MCF 10A (cell line): ENCODE measurements at regions not wholly inside any gene's neighbourhood (a gene's known extent, or its start where the extent isn't known, plus 50 kb on each side); places are given as distances from the start of the nearest gene placed in this dataset.

Experiments used
- BruUV-seq: library from RNA; stranded (reverse); fragments of 400-500 nt; replicated peaks from 2 replicates; lab custom pipeline; 2021; lab: Mats Ljungman, UMichigan
- CTCF ChIA-PET: fragments of 300-600 bp; sonication (Branson Sonifier 250); formaldehyde crosslinking; extraction: SDS; loops from one replicate; lab custom pipeline; 2021; ENCODE audit warnings: antibody characterized with exemption, inconsistent platforms; lab: Yijun Ruan, JAX
- POLR2A ChIA-PET: fragments of 300-600, 350-650 bp; sonication (Branson Sonifier 250); formaldehyde crosslinking; extraction: SDS; loops from one replicate; lab custom pipeline; 2020; ENCODE audit warnings: antibody characterized with exemption, inconsistent platforms; lab: Yijun Ruan, JAX
- DNase-seq: peaks from one replicate; pipeline ENCODE4 v3.0.0-alpha.2; 2018; ENCODE audit not compliant: unreplicated experiment
- H3K27ac Mint-ChIP-seq: one replicate; pipeline ENCODE4 v1.8.0; 2022; ENCODE audit warnings: mild to moderate bottlenecking, low read depth, mixed read lengths; ENCODE audit not compliant: unreplicated experiment
- H3K27me3 Mint-ChIP-seq: one replicate; pipeline ENCODE4 v1.8.0; 2022; ENCODE audit warnings: mixed read lengths; ENCODE audit not compliant: insufficient read depth, unreplicated experiment
- H3K36me3 Mint-ChIP-seq: one replicate; pipeline ENCODE4 v1.8.0; 2022; ENCODE audit warnings: mild to moderate bottlenecking, moderate library complexity, mixed read lengths; ENCODE audit not compliant: insufficient read depth, unreplicated experiment
- H3K4me1 Mint-ChIP-seq: one replicate; pipeline ENCODE4 v1.8.0; 2022; ENCODE audit warnings: mixed read lengths; ENCODE audit not compliant: insufficient read depth, unreplicated experiment
- H3K4me3 Mint-ChIP-seq: one replicate; pipeline ENCODE4 v1.8.0; 2022; ENCODE audit warnings: mild to moderate bottlenecking, moderate library complexity, mixed read lengths; ENCODE audit not compliant: unreplicated experiment
- H3K9me3 Mint-ChIP-seq: one replicate; pipeline ENCODE4 v1.8.0; 2022; ENCODE audit warnings: mixed read lengths; ENCODE audit not compliant: unreplicated experiment
- intact Hi-C: fragments of 100-400 bp; cut with micrococcal nuclease; formaldehyde crosslinking; loops from 2 replicates; pipeline ENCODE4 v1.14.1; 2022
- TF ChIP-seq, protein P1 (sequence below): fragments of 200-600 bp; IDR thresholded peaks from one replicate; pipeline ENCODE4 v1.8.0; 2022; ENCODE audit warnings: antibody characterized with exemption, mild to moderate bottlenecking; ENCODE audit not compliant: unreplicated experiment

DNA sequence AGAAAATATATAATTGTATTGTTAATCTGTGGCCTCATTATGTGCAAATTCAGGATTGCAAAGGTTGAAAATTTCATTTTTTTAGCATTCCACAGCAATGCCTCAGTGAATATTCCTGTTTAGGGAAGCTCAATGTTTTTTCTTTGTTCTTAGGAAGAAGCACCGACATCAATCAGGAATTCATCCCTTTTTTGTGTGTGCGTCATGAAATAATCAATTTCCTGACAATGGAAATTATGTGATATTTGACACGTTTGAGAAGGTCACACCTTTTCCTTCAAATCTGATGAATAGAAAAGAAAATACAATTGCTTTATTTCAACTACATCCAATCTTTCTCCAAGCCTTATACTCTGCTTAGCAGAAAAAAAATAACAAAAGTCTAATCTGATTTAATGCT lies 662.8 kb upstream of the FTMT start:
- no peaks in the 10 kb centered on the region for H3K9me3 Mint-ChIP-seq
- no TSS peak for BruUV-seq
- no peaks in the 10 kb centered on the region for H3K4me1 Mint-ChIP-seq
- POLR2A ChIA-PET: no interaction called here
- no peak overlapping the region for H3K27ac Mint-ChIP-seq
- CTCF ChIA-PET: no interaction called here
- TF ChIP-seq, protein P1, sequence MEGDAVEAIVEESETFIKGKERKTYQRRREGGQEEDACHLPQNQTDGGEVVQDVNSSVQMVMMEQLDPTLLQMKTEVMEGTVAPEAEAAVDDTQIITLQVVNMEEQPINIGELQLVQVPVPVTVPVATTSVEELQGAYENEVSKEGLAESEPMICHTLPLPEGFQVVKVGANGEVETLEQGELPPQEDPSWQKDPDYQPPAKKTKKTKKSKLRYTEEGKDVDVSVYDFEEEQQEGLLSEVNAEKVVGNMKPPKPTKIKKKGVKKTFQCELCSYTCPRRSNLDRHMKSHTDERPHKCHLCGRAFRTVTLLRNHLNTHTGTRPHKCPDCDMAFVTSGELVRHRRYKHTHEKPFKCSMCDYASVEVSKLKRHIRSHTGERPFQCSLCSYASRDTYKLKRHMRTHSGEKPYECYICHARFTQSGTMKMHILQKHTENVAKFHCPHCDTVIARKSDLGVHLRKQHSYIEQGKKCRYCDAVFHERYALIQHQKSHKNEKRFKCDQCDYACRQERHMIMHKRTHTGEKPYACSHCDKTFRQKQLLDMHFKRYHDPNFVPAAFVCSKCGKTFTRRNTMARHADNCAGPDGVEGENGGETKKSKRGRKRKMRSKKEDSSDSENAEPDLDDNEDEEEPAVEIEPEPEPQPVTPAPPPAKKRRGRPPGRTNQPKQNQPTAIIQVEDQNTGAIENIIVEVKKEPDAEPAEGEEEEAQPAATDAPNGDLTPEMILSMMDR: no peak
- no peak for DNase-seq
- H3K27me3 Mint-ChIP-seq: no peaks in the 10 kb centered on the region
- intact Hi-C loops: no loop called here
- no peaks in the 10 kb centered on the region for H3K36me3 Mint-ChIP-seq
- H3K4me3 Mint-ChIP-seq: no peak overlapping the region

DNA sequence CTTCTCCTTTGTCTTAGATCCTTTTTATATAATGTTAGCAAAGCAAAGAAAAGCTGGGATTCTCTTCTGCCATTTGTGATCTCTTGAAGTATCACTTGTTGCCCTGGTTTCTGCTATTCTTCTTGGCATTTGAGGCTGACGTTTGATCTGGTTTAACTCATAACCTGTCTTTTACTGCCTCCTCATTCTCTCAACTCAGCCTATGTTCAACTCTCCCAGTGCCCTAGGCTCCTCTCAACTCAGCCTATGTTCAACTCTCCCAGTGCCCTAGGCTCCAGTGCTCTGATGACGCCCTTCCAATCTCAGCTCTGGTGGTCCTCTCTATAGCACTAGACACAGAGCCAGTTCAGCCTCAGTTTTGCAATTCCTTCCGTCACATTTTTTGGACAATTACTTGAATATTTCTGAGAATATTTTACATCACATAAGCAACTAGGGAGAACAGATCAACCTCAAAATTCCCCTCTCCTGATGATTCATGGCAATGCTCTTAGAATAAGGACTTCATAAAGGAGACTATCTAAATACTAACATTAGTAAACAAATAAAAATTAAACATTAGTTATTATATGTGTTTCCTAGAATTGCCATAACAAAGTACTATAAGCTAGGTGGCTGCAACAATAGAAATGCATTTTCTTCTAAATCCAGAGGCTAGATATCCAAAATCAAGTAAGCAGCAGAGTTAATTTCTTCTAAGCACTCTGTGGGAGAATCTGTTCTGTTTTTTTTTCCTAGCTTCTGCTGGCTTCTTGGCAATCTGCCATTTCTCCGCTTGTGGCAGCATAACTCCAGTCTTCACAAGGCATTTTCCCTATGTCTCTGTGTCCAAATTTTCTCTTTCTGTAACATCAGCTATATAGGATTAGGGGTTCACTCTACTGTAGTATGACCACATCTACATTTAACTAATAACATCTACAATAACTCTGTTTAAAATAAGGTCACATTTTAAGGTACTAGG lies 662.1 kb upstream of the FTMT start:
- Mint-ChIP-seq H3K36me3 (no peaks in the 10 kb centered on the region), H3K27me3 (no peaks in the 10 kb centered on the region), H3K4me1 (no peaks in the 10 kb centered on the region), H3K27ac (no peak overlapping the region), H3K4me3 (no peak overlapping the region), H3K9me3 (no peaks in the 10 kb centered on the region)
- POLR2A ChIA-PET: no interaction called here
- peak; percentile 71 for DNase-seq
- TF ChIP-seq, protein P1: no peak
- CTCF ChIA-PET: no interaction called here
- intact Hi-C loops: no loop called here
- no TSS peak for BruUV-seq

GRCh38 chr5:121199216-121199999 lies 652.3 kb upstream of the FTMT start:
- CTCF ChIA-PET: interaction anchor here (0.5 to 0.6 kb wide), 2 partner anchors 36 to 827 kb away, joined by 3 read pairs; no protein-coding TSS in a partner anchor
- TF ChIP-seq, protein P1: no peak
- DNase-seq: peak; percentile 69
- intact Hi-C loops: no loop called here
- no TSS peak for BruUV-seq
- Mint-ChIP-seq H3K9me3 (no peaks in the 10 kb centered on the region), H3K27ac (no peak overlapping the region), H3K27me3 (no peaks in the 10 kb centered on the region), H3K4me1 (peaks cover 6% of the 10 kb centered on the region), H3K4me3 (peak overlapping the region; percentile 6), H3K36me3 (no peaks in the 10 kb centered on the region)
- POLR2A ChIA-PET: no interaction called here

- Mint-ChIP-seq H3K4me3 (no peak overlapping the region), H3K9me3 (no peaks in the 10 kb centered on the region), H3K4me1 (no peaks in the 10 kb centered on the region), H3K27me3 (no peaks in the 10 kb centered on the region), H3K27ac (no peak overlapping the region), H3K36me3 (no peaks in the 10 kb centered on the region)
- DNase-seq: no peak
- intact Hi-C loops: no loop called here
- ChIA-PET POLR2A (no interaction called here), CTCF (interaction anchor here (0.7 kb wide), 1 partner anchor 99 kb away, joined by 4 read pairs; no protein-coding TSS in a partner anchor)
- BruUV-seq: no TSS peak
- TF ChIP-seq, protein P1: no peak
These were observed 633.6 kb upstream of the FTMT start for GRCh38 chr5:121218086-121218485.
